NOMO-1 treated with dmso at 0.1 percent for 144 hours (cell line): ENCODE measurements at regions not wholly inside any gene's neighbourhood (a gene's known extent, or its start where the extent isn't known, plus 50 kb on each side); places are given as distances from the start of the nearest gene placed in this dataset.
"Not testable (repeated sequence)": the region's sequence is repeated elsewhere in the genome, so short reads cannot be mapped to it uniquely, and the experiment has no call there.

Experiments
- DNase-seq: peaks from one replicate; lab custom pipeline; 2025; ENCODE audit not compliant: unreplicated experiment; lab: John Stamatoyannopoulos, UW

DNA sequence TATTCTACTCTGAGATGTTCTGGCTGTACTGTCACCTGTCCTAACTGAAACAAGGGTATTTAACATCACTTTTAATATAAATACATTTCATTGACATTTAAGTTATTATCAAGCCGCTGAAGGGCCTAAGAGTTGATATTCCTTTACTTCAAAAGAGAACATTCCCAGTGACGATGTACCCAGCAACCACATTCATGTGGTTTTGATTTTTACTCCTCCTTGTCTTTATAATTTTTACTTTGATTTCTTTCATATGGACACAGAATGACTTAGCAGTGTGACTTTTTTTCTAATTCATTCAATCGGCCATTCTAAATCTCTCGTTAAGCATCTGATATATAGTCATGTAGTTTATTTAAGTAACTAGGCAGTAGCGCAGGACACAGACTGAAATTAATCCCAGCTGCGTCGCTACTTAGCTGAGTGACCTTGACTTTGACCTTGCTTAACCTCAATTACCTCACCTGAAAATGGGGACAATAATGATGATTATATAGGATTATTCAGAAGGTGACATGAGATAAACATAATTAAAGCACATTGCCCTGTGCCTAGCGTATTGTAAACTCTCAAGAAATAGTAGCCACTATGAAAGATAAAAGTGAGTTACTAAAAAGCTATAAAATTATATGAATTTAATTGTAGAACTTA is 476.6 kb downstream of the SETD4 start:
- DNase-seq, result no peak

DNA sequence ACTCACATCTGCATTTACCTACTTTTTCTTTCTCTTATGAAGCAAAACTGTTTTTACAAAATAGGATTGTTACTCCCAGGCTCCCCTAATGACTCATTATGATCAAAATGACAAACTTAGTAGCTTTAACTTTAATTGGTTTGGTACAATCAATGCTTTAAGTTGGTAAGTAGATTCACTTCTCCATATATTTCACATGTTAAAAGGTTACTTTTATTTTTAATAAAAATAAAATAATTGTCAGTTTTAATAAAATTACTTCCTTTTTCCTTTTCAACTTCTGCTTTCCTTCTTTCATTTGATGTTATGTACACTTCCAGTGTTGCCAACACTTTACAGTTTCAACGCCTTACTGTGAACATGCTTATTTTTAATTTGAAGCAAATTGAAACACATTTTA is 477.6 kb downstream of the SETD4 start:
- peak; percentile 15 for DNase-seq

DNA sequence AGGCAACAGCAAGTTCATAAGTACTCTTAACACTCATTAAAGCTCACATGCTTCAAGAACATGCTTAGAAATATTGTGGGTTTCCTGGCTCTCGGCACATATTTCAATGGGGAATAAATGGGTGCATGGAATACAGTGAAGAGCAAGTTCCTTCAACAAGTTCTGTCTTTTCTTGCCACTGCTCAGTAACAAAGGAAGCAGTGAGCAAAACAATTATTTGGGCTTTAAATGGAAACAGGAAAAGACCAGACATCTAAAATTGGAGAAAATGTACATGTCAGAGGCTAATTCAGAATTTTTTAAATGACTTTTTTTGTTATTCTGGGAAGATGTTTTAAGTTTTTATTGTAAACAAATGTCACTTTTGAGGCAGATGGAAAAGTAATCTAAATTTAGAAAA is 478.7 kb downstream of the SETD4 start:
- no peak for DNase-seq

DNA sequence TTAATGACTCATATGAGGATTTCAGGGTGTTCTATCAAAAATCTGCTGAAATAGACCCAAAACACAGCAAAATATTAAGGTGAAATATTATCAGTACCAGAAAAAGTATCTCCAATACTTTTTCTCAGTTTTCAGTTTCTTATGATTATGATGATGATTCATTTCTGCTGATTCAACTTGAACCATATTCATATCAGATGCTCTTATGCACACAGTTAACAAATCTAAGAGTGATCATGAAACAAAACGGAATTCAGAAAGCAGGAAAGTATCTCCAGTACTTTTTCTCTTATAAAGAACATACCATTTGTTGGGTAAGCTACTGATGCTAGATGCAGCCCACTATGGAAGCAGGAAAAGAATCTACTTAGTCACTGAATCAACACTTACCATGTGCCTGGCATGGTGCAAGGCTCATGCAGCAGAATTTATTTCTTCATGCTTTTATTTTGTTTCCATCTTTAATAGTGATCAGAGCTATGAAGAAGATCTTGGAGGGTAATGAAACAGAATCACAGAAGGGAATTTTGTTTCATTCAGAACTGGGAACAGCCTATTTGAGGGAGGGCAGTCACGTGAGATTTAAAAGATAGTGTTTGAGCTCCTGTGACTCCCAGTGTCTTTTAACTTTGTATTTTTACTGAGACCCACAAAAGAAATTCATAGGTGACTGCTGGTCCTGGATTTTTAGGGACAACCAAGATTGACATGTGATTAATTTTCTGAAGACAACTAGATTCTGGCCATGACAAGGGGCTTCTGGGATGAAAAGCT is 480.6 kb downstream of the SETD4 start:
- no peak for DNase-seq

DNA sequence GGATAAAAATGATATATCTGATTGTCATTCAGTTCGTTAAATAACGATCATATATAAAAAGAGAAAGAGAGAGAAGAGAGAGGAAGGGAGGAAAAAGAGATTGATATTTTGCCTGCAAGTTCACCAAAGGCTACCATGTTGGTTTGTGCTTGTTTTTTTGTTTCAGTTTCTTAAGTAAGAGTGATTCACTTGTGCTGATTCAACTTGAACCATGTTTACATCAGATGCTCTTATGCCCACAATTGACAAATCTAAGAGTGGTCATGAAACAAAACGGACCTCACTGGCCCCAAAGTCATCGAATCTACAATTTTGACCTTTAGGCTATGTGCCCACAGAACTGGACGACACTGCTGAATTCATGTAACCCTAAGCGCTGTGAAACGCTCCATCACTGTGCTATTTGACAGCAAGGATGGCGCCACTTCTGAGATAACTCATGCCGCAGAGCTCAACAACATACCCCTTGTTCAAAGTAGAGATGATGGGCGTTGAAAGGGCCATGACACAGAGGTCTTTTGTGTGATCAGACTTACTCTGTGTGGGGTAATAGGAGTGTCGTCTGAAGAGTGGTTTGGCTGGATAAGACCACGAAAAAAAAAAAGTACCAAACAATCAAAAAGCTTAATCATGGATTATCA is 481.4 kb downstream of the SETD4 start:
- no peak for DNase-seq

DNA sequence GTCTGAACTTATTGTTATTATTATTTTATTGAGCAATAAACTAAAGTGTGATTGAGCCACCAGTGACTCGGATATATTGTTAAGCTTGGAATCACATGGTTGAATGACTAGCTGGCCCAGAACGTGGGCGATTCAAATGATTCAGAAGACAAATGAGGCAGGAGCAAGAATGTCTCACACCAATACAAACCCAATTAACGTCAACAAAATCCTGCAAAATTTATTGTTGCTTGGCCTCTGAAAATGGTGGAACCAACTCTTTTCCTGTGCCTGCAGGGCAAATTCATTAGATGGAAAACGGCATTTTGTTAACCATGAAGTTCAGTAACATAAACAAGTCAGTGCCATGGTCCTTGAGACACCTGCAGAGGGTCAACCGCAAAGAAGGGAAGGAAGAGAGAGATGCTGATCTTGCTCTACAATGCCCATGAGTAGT is 482.0 kb downstream of the SETD4 start:
- no peak for DNase-seq

DNA sequence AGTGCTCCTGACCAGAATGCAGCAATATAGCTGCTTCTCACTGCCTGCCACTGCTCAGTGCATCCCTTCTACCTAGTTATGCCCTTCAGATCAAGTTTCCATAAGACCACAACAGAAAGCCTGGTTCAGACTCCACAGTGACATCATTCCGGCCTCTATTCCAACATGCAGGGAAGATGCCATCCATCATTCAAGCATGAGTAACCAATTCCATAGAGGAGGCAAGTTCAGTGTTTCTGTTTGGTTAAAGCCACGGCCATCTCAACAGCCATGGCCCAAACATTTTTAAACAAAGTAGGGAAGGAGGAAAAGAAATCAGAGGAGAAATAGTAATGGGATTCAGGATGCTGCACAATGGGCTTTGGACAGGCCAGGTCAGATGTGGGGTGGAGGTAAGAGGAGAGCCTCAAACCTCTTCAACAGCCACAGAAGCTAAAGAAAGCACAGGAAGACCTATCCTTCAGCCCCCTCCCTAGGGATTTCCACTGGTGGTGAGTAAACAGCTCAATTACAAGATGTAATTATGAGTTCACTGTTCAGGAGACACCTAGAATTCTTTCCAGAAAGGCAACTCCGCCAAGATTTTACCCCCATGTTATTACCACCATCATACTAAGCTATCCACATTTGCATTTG is 484.9 kb downstream of the SETD4 start:
- DNase-seq, result no peak

DNA sequence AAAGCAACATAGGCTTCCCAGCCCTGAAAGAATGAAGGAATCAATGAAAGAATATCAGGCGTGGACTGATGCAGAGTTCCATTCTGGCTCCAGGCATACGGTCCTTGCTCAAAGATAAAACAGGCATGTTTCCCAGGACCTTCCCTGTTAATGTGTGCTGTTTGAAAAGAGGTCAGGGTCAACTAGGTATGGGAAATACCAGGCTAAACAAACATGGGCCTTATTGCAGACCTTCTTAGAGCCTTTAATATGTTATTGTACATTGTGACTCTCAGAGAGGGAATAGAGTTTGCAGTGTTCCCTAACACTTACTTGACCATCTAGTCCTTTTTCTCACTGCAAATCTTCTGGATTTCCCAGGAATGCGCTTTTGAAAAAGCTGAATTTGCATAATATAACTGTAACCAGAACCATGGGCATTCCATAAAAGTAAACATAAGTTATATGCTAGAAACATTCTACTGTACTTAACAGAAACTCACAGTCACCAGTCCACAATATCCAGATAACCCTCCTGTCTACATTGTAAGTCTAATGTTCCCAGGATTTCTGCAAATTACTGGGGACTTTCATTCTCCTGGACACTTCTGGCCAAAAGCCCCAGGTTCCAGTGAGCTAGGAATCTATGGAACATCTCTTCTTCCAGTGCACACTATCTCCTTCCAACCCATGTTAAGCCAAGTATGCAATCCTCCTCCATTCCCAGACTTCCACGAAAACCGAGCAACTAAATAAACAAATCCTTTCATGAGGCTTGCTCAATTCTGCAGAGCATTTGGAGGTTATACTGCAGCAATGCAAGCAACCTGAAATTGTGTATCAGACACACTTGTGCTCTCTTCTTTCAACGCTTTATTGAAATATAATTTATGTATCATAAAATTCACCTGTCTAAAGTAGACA is 486.6 kb downstream of the SETD4 start:
- DNase-seq, result no peak

DNA sequence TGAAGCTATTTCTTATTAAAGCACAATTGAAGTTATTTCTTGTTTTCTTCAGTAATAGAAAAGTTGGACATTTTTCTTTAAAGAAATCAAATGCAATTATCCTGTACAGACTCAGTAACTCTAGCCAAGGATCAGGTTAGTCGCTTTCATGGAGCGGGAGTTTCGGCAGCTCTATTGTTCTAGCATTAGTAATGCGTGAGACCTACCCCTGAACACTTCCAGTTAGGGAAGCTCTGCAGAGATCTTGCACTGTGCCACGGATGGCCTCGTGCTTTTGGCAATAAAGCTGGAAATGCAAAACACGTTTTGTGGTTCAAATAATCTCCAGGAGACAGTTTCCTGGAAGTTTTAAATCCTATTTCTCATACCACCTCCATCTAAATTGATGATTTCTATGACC is 488.4 kb downstream of the SETD4 start:
- no peak for DNase-seq

DNA sequence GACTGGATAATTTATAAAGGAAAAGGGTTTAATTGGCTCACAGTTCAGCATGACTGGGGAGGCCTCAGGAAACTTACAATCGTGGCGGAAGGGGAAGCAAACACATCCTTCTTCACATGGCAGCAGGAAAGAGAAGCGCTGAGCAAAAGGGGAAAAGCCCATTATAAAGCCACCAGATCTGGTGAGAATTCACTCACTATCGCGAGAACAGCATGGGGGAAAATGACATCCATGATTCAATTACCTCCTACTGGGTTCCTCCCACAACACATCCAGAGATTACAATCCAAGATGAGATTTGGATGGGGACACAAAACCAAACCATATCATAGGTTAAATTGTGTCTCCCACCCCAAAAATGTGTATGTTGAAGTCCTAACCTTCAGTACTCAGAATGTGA is 491.7 kb downstream of the SETD4 start:
- DNase-seq, result no peak

DNA sequence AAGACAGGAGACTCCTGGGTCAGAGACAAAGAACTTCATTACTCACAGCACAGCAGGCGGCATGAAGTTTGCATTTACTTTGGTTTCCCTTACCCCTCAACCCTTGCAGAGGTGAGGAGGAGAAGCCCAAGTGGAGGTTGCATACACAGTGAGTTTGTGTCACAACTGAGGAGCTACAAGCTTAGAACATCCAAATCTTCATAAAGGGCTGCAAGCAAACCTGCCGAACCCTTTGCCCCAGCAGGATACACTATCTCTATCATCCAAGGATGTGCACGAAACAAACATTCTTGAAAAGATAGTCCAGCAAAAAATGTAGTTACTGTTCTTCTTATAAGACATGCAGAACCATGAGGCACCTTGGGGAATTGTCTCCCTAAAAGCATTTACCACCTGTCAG is 493.5 kb downstream of the SETD4 start:
- DNase-seq, result no peak

DNA sequence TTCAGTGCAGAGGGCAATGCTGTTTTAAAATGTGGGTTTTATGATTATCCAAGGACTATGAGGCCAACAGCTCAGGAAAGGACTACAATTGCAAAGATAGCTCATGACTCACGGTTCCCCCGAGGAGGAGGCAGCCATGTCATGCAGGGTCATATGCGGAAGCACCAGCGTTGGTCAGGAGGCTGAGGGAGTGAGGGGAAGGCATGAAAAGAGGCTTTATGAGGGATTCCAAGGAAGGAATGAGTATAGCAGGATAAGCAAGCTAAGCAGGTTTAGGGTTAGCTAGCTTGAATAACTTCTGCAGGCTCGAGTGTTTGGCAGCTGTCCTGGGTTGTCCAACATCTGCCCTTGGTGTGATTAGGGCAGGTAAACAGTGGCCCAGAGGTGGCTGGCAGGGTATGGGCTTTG is 495.1 kb downstream of the SETD4 start:
- no peak for DNase-seq

DNA sequence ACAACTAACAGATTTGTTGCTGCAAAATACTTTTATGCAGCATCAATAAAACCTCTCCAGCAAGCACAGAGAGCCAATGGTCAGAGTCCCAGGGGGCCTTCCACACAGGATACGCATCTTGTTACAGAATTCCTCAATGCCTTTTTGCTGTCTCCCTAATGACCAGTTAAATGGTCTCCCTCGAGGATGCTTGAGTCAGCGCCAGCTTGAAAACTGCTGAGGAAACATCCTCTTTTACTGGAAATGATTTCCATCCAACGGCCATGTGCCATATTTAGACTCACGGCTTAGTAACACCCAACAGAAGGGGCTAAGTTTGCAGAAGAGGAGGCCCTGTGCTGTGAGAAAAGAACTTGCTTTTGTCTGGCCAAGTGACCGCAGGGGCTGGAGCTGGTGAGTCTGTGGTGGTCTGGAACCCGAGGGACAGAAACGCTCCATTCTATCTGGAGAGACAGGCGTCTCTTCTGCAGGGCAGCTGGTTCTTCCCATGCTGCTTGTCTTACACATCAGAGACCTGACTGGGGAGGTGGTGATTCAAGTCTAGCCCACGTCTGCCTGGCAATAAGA is 496.4 kb downstream of the SETD4 start:
- DNase-seq, result peak; percentile 81

DNA sequence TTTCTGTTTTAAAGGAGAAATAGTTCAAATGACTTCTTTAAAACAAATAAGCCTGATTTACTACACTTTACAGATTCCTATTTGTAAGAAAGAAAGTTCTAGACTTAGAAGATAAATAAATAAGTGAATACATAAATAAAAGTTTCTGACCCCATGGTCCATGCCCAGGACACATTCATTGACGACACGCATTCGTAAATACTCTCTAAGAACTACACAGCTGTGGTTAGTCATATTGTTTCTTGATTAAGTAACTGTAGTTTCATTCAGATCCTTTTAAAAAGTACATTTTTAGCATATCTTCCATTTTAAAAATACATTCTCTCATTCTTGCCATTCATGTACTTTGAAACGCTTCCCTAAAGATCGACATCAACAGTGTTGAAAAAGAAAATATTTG is 497.4 kb downstream of the SETD4 start:
- DNase-seq, result no peak

DNA sequence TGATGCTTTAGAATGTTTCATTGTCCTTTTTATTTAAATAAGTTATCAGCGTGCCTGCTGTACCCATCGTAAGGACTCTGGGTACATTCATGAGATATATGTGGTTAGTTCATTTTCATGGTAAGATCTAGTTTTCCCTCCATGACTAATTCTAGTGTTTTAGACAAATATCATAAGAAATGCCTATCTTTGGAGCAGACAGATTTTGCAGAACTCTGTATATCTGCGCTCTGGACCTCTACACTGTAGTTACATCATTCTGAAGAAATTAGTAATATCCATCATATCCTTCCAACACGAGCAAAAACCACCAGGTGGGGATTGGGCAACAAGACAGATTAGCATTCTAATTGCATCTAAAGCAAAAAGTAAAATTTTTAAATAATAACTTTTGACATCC is 499.2 kb downstream of the SETD4 start:
- no peak for DNase-seq

DNA sequence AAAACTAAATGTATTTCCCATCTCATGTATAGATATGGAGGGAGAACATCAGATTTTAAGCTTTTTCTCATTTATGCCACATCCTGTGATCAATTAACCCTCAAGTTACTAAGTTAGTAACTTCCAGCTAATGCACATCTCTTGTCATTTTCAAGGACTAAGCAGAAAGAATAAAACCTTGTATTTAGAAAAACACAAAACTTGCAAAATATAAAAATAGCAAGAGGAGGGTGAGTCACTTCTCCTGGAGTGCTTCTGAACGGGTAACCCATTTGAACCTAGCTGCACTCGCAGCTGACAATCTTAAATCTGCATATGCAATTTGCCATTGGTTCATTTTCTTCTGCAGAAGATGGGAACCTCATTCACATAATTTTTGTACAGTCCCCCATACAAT is 500.5 kb downstream of the SETD4 start:
- DNase-seq, result no peak

DNA sequence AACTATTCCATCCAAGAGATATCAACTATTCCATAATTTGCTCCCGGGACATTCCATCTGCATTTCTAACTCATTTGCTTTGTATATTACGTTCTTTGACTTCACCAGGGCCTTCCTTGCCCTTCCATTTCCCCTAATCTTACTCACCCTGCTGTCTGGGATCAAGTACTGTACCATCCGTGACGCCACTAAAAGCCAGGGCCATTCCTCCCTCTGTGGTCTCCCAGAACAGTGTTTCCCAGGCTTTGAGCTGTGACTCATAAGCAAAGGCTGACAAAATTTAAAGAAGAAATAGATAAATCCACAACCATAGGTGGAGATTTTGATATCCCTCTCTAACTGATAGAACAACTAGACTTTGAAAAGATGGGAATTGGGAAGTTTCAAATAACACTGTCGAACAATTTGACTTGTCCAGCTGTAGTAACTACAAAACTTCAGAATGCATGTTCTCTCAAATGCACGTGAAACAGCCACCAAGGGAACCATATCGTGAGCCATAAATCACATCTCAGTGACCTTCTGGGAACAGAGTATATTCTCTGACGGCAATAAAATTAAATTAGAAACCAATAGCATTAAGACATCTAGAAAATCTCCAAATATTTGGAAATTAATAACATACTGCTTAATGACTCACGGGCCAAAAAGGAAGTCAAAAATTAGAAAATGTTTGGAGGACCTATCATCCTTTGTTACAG is 501.0 kb downstream of the SETD4 start:
- no peak for DNase-seq

DNA sequence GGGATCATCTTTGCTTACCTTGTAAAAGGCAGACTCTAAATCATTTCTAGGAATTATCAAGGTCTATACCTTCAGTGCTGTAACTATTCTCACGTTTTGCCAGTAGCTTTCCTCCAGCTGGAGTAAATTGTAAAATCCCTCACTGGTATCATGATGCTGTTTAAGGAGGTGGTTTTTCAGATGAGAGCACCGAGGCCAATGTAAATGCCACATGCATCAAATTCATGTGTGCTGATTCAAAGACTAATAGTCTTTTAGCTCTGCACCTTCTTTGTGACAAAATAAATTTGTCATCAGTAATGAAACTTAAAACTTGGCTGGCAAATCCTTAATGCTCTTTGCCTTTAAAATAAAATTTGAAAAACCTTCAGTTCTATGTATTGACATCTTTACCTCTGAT is 503.8 kb downstream of the SETD4 start:
- no peak for DNase-seq

DNA sequence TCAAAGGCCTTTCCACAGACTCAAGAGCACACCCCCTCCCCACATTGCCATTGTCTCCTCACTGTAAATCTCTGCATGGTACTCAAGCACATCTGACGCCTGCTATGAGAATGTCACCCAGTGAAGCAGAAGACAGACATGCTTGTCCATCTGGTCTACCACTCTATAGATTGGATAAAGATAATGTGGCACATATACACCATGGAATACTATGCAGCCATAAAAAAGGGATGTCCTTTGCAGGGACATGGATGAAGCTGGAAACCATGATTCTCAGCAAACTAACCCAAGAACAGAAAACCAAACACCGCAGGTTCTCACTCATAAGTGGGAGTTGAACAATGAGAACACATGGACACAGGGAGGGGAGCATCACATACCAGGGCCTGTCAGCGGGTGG is 503.4 kb upstream of the RUNX1 start:
- DNase-seq, result not testable (repeated sequence)
